Uterus (tissue), 3 donors: ENCODE measurements at regions not wholly inside any gene's neighbourhood (a gene's known extent, or its start where the extent isn't known, plus 50 kb on each side); places are given as distances from the start of the nearest gene placed in this dataset.

ENCODE experiments used
- DNase-seq, 2 donors: peaks; one replicate each; pipeline ENCODE4 v3.0.0-alpha.2; 2019 to 2020
- H3K27ac ChIP-seq, 2 donors: fragments of 200-600 bp; sonication (generic); 1 replicate in 1 of 2; 2 replicates in 1 of 2; pipeline ENCODE4 v1.5.1; 2016 to 2018
- H3K27me3 ChIP-seq, 2 donors: fragments of 200-600 bp; sonication (generic); one replicate each; pipeline ENCODE4 v1.5.1; 2018 to 2019; ENCODE audit warnings: control low read depth in 1 of 2
- H3K36me3 ChIP-seq, 2 donors: fragments of 200-600 bp; sonication (generic); one replicate each; pipeline ENCODE4 v1.5.1; 2019; ENCODE audit warnings: control low read depth in 1 of 2
- H3K4me1 ChIP-seq, 2 donors: fragments of 200-600 bp; sonication (generic); one replicate each; pipeline ENCODE4 v1.5.1; 2018 to 2019; ENCODE audit warnings: control low read depth in 1 of 2
- H3K4me3 ChIP-seq, 2 donors: fragments of 200-600 bp; sonication (generic); 1 replicate in 1 of 2; 2 replicates in 1 of 2; pipeline ENCODE4 v1.5.1; 2018 to 2019; ENCODE audit warnings: mild to moderate bottlenecking in 1 of 2
- H3K9me3 ChIP-seq, 2 donors: fragments of 200-600 bp; sonication (generic); one replicate each; pipeline ENCODE4 v1.5.1; 2019; ENCODE audit warnings: control low read depth in 1 of 2
- CTCF ChIP-seq, 4 experiments: fragments of 200-600 bp in 2 of 4; fragments of 450-650 bp in 2 of 4; sonication (generic) in 2 of 4; IDR thresholded peaks; one replicate each; pipeline ENCODE4 v1.5.1; 2016 to 2019; ENCODE audit warnings: antibody characterized with exemption in 4 of 4, mild to moderate bottlenecking in 2 of 4, moderate library complexity in 1 of 4
- POLR2A ChIP-seq, 2 donors: fragments of 450-650 bp; IDR thresholded peaks; one replicate each; pipeline ENCODE4 v1.6.1; 2016; ENCODE audit warnings: antibody characterized with exemption in 2 of 2, mild to moderate bottlenecking in 1 of 2, moderate library complexity in 1 of 2
- intact Hi-C: fragments of 100-400 bp; cut with DNase I; formaldehyde crosslinking; loops from one replicate; pipeline ENCODE4 v1.15.1; 2023; ENCODE audit warnings: low total_unique reads
- donor health status: DM: yes; HTN: yes; CAD: no.

DNA sequence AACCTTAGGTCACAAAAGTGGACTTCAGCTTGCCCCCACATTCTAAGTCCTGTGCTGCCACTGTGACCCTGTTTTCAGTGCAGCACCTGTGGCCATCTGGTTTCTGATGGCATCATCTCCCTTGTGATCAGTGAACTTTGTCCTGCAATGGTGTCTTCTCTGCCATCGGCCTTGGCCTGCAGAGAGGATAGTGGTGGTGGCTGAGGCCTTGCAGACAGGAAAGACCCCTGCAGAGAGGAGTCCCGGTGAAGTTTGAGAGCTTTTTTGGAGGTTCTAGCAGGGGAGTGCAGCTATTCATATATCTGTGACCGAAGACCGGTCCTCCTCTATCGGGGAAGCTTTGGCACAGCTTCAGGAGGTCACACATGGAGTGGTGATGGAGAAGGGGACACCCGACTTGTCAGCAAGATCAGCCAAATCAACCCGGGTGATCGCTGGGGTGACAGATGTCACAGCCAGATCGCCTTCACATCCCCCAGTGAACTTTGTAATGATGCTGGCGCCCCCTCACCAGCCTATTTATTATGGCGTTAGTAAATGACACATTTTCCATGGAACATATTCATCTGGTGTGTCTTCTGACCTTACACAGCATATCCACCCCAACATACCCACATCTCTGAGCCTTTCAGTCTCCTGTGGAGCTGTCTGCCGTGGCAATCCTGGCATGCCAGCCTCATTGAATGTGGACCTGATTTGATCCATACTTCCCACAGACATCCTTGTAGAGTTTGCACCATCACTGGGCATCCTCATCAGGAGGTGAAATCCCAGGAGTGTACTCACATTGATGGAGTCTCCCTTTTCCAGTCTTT lies 136.1 kb downstream of the PAPOLA start:
- H3K9me3 ChIP-seq: no peaks in the 10 kb centered on the region
- no peaks in the 10 kb centered on the region for H3K27me3 ChIP-seq
- no peak overlapping the region for H3K4me3 ChIP-seq
- no peak overlapping the region for H3K27ac ChIP-seq
- H3K4me1 ChIP-seq: no peaks in the 10 kb centered on the region
- peak in 1 of 2 donors; percentile 1 for DNase-seq
- H3K36me3 ChIP-seq: no peaks in the 10 kb centered on the region
- TF ChIP-seq POLR2A (IDR thresholded peaks at IDR 0.05) (no peak), CTCF (IDR thresholded peaks at IDR 0.05) (no peak)
- intact Hi-C loops: no loop called here

GRCh38 chr14:96639550-96639949 lies 137.4 kb downstream of the PAPOLA start:
- no peaks in the 10 kb centered on the region for H3K4me1 ChIP-seq
- H3K36me3 ChIP-seq: no peaks in the 10 kb centered on the region
- no peak overlapping the region for H3K27ac ChIP-seq
- H3K4me3 ChIP-seq: no peak overlapping the region
- no peaks in the 10 kb centered on the region for H3K9me3 ChIP-seq
- H3K27me3 ChIP-seq: no peaks in the 10 kb centered on the region
- intact Hi-C loops: no loop called here
- DNase-seq: peak in 1 of 2 donors; percentile 3
- TF ChIP-seq POLR2A (IDR thresholded peaks at IDR 0.05): no peak
- TF ChIP-seq CTCF (IDR thresholded peaks at IDR 0.05): no peak

- no peak for DNase-seq
- no peak overlapping the region for H3K27ac ChIP-seq
- intact Hi-C loops: no loop called here
- TF ChIP-seq CTCF (IDR thresholded peaks at IDR 0.05) (no peak), POLR2A (IDR thresholded peaks at IDR 0.05) (no peak)
- H3K9me3 ChIP-seq: peaks cover 0 to 7% of the 10 kb centered on the region in 2 donors
- no peaks in the 10 kb centered on the region for H3K36me3 ChIP-seq
- H3K27me3 ChIP-seq: no peaks in the 10 kb centered on the region
- H3K4me3 ChIP-seq: no peak overlapping the region
- no peaks in the 10 kb centered on the region for H3K4me1 ChIP-seq
These were observed 146.5 kb downstream of the PAPOLA start for GRCh38 chr14:96648506-96649326.

DNA sequence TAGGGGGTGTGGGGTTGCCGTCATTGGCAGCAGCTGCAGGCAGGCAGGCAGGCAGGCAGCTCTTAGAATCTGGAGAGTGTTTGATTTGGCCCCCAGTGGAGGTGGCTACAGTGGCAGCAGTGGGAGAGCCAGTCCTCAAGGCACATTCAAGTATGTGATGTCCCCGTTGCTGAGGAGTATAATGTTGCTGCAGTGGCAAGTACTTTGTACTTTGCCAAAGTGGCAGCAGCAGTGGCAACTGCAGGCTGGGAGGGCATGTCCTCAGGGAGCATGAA lies 147.1 kb downstream of the PAPOLA start:
- intact Hi-C loops: no loop called here
- Histone ChIP-seq H3K36me3 (no peaks in the 10 kb centered on the region), H3K9me3 (peaks cover 0 to 7% of the 10 kb centered on the region in 2 donors), H3K27ac (no peak overlapping the region), H3K27me3 (no peaks in the 10 kb centered on the region), H3K4me1 (no peaks in the 10 kb centered on the region), H3K4me3 (no peak overlapping the region)
- no peak for TF ChIP-seq POLR2A (IDR thresholded peaks at IDR 0.05)
- TF ChIP-seq CTCF (IDR thresholded peaks at IDR 0.05): no peak
- DNase-seq: no peak

DNA sequence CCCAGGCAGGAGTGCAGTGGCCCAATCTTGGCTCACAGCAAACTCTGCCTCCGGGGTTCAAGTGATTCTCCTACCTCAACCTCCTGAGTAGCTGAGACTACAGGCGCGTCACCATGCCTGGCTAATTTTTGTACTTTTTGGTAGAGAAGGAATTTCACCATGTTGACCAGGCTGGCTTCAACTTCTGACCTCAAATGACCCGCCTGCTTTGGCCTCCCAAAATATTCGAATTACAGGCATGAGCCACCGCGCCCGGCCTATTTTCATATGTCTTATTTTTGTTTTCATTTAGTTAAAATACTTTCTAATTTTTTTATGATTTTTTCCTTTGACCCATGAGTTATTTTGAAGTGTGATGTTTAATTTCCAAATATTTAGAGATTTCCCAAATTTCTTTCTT lies 143.6 kb upstream of the VRK1 start:
- no peak overlapping the region for H3K27ac ChIP-seq
- H3K9me3 ChIP-seq: peaks cover 0 to 2% of the 10 kb centered on the region in 2 donors
- H3K4me3 ChIP-seq: no peak overlapping the region
- H3K36me3 ChIP-seq: no peaks in the 10 kb centered on the region
- TF ChIP-seq POLR2A (IDR thresholded peaks at IDR 0.05) (no peak), CTCF (IDR thresholded peaks at IDR 0.05) (no peak)
- no peaks in the 10 kb centered on the region for H3K4me1 ChIP-seq
- H3K27me3 ChIP-seq: no peaks in the 10 kb centered on the region
- intact Hi-C loops: no loop called here
- no peak for DNase-seq
